ENCODE measurements at regions not wholly inside any gene's neighbourhood (a gene's known extent, or its start where the extent isn't known, plus 50 kb on each side); places are given as distances from the start of the nearest gene placed in this dataset.

DNA sequence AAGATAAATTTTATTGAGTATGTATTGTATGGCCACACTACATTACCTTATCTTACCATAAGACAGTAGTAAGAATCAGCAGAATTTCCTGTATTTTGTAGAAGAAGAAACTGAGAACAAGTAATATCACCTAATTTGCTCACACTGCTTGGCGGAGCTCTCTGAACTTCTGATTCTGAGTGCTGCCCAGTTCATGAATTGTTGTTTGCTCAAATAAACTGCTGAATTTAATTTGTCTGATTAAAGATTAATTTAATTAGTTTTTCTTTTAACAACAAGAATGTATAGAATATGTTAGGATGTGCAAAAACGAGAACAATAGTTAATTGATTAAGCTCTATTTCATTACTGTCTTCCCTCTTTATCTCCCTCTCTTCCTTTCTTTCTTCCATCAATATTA is 100.1 kb upstream of the ERBB4 start:
- TF ChIP-seq POLR2AphosphoS5 (IDR thresholded peaks at IDR 0.05; ENCODE audit: borderline replicate concordance, low read depth, low read length) (no peak), EZH2 (IDR thresholded peaks at IDR 0.05) (no peak)

All from SK-N-MC (cell line).